ENCODE measurements at regions not wholly inside any gene's neighbourhood (a gene's known extent, or its start where the extent isn't known, plus 50 kb on each side); places are given as distances from the start of the nearest gene placed in this dataset.
"Not testable (repeated sequence)": the region's sequence is repeated elsewhere in the genome, so short reads cannot be mapped to it uniquely, and the experiment has no call there.

DNA sequence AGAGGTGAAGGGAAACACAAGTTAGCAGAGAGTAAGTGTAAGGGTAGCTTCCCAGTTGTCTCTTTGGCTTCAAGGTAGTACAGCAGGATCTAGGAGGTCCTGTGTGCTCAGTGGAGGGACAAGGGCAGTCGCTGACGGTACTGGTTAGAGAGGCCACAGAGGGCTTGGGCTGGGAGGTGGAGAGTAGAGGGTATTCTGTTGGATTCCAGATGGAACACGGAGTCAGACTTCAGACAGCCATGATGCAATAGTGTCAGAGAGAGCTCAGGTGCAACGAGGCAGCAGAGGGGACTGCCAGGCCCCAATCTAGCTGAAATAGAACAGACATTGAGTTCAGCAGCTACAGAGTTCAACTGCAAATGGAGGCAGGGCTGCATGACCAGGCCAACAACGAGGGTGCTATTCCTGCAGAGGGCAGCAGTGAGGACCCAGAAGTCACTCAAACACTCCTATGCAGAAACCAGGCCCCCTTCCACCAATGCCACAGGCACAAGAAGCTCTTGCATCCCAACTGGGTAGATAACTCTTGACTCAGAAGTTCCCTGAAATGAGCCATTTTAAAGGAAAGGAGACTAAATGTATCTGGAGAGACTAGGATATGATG is 325.0 kb upstream of the ESRRG start:
- TF ChIP-seq POLR2AphosphoS5 (IDR thresholded peaks at IDR 0.05; ENCODE audit: low read depth, low read length) (no peak), TAF1 (IDR thresholded peaks at IDR 0.05; ENCODE audit: borderline replicate concordance, low read depth, low read length) (no peak), POLR2A (IDR thresholded peaks at IDR 0.05; ENCODE audit: low read depth, low read length) (no peak)
- DNase-seq (ENCODE audit: insufficient read length) = no peak
- FAIRE-seq = no peak

DNA sequence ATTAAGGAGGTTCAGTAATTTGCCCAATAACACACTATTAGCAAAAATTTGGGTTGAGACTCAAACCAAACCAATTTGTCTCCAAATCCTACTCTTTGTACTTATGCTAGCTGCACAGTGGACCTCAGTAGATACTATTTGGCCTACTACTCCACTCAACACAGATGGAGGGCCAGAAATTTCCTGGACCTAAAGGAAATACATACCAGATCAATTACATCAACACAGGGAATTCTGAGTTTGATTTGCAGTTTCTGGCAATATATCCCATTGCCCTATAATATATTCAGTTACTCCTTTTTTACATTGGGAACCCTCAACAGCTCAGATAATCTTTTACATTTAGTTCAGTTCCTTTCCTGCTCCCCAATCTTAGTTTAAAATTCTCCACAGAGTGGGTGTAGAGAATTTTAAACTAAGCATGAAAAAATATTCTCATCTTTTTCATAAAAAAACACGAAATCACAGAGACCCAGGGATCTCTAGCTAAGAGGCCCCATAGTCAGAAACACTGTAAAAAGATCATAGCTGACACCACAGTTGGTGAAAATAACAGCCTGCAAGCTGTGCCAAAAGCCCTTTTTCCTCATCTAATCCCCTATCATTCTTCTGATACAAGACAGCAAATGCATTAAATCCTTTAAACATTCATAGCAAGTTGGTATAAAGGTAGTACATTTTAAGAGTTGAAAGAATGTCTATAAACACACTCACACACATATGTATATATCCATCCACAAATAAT is 317.7 kb upstream of the ESRRG start:
- DNase-seq (ENCODE audit: insufficient read length) = no peak
- FAIRE-seq = no peak
- no peak for TF ChIP-seq TAF1 (IDR thresholded peaks at IDR 0.05; ENCODE audit: borderline replicate concordance, low read depth, low read length)
- TF ChIP-seq POLR2AphosphoS5 (IDR thresholded peaks at IDR 0.05; ENCODE audit: low read depth, low read length) = no peak
- no peak for TF ChIP-seq POLR2A (IDR thresholded peaks at IDR 0.05; ENCODE audit: low read depth, low read length)

DNA sequence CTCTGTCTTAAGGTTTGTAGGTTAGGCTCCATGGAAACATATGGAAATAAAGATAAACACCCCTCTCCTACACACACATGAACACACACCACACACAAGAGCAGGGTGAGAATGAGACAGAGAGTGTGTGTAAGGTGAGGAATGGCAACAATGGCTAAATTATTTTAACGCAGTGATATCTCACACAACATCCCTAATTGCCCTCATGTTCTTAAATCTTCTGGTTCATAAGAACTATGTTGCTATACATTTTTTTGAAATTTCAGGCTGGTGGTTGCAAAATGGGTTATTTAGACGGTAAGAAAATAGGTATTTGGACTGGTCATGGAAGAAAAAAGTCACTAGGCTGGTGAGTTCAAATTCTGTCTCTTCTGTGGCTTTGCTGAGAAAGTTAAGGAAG is 316.7 kb upstream of the ESRRG start:
- FAIRE-seq (no peak), DNase-seq (ENCODE audit: insufficient read length) (no peak)
- TF ChIP-seq TAF1 (IDR thresholded peaks at IDR 0.05; ENCODE audit: borderline replicate concordance, low read depth, low read length) (no peak), POLR2AphosphoS5 (IDR thresholded peaks at IDR 0.05; ENCODE audit: low read depth, low read length) (no peak), POLR2A (IDR thresholded peaks at IDR 0.05; ENCODE audit: low read depth, low read length) (no peak)

DNA sequence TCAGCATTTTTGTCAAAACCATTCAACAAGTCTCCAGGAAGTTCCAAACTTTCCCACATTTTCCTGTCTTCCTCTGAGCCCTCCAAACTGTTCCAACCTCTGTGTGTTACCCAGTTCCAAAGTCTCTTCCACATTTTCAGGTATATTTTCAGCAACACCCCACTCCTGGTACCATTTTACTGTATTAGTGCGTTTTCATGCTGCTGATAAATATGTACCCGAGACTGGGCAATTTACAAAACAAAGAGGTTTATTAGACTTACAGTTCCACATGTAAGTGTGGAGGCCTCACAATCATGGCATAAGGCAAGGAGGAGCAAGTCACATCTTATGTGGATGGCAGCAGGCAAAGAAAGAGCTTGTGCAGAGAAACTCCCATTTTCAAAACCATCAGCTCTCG is 315.9 kb upstream of the ESRRG start:
- FAIRE-seq; DNase-seq (ENCODE audit: insufficient read length): not testable (repeated sequence)

DNA sequence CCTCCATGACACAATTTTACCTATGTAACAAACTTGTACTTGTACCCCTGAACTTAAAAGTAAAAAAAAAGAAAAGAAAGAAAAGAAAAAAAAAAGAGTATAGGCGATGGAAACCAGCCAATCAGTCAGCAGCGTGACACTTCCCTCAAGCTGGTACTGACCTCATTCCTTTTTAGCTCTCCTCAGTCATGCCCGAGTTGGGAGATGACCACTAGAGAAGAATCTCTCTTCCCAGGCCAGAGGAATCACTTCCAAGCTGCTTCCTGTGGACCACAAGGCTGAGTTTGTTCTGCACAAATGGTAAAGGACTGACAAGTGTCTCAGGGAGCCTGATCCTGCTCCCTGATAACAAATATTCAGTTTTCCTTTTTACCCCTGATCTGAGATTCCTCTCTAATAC is 313.5 kb upstream of the ESRRG start:
- FAIRE-seq (no peak), DNase-seq (ENCODE audit: insufficient read length) (no peak)
- TF ChIP-seq POLR2A (IDR thresholded peaks at IDR 0.05; ENCODE audit: low read depth, low read length) = no peak
- TF ChIP-seq TAF1 (IDR thresholded peaks at IDR 0.05; ENCODE audit: borderline replicate concordance, low read depth, low read length) = no peak
- TF ChIP-seq POLR2AphosphoS5 (IDR thresholded peaks at IDR 0.05; ENCODE audit: low read depth, low read length) = no peak

DNA sequence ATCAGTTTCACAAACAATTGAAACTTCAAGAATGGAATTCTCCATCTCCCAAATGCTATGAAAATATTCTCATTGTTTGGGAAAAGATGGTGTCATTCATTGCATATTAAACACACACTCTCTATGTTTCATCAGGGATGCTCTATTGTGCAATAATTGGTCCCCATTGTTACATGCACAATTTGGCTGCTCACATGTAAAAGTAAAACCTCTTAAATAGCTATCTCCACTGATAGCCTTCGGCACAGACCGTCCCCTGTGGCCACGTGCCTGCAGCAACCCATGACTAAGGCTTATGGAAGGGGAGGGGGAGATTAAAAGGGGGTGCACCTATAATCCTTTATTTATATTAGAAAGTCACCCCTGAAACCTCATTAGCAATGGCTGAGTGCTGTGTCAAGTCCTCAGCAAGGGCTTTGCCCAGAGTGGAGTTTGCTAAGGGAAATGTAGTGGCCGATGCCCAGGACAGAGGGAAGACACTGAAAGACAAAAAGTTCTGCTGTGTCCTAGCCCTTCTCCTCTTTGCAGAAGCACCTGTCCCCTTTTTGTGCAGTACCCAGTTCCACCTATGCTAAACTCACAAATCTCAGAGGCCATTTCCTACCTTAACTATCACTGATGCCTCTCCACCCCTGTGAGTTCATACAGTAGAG is 309.6 kb upstream of the ESRRG start:
- TF ChIP-seq TAF1 (IDR thresholded peaks at IDR 0.05; ENCODE audit: borderline replicate concordance, low read depth, low read length) = no peak
- no peak for TF ChIP-seq POLR2AphosphoS5 (IDR thresholded peaks at IDR 0.05; ENCODE audit: low read depth, low read length)
- FAIRE-seq (no peak), DNase-seq (ENCODE audit: insufficient read length) (no peak)

DNA sequence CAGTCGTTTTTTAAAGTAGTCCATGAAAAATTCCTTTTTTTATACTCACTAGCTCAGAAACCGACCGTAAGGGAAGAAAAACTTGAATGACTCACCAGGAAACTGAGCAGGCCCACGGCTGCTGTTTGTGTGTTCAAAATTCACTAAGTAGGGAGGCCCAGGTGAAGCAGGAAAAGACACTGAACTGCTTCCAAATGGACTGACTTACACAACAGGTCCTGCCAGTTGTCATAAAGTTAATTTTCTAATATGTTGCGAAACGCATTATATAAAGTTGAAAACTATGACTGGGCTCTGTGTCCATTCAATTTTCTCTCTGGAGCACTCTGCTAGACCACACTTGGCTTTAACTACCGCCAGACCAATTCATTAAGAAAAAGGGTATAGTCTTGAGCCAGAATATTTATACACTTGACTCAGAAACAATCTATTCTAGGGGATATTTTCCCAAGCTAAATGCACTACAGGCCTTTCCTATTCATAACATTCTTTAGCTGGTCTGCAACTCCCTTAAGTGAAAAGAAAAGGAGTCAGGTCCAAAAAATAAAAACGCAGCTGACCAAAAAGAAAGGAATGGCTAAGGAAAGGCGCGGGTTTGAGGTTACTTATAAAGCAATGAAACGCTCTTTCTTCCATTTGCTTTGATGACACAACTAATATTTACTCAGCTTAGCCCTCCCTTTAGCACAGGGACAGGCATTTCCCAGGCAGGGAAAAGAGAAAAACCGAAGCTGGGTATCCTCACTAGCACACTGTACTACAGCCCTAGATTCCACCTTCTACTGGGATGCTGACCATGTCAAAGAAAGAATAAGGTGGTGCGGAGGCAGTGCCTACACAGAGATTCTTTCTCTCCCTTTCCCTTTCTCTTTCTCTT is 306.3 kb upstream of the ESRRG start:
- FAIRE-seq = no peak
- no peak for DNase-seq (ENCODE audit: insufficient read length)
- no peak for TF ChIP-seq POLR2AphosphoS5 (IDR thresholded peaks at IDR 0.05; ENCODE audit: low read depth, low read length)
- no peak for TF ChIP-seq TAF1 (IDR thresholded peaks at IDR 0.05; ENCODE audit: borderline replicate concordance, low read depth, low read length)
- no peak for TF ChIP-seq POLR2A (IDR thresholded peaks at IDR 0.05; ENCODE audit: low read depth, low read length)

DNA sequence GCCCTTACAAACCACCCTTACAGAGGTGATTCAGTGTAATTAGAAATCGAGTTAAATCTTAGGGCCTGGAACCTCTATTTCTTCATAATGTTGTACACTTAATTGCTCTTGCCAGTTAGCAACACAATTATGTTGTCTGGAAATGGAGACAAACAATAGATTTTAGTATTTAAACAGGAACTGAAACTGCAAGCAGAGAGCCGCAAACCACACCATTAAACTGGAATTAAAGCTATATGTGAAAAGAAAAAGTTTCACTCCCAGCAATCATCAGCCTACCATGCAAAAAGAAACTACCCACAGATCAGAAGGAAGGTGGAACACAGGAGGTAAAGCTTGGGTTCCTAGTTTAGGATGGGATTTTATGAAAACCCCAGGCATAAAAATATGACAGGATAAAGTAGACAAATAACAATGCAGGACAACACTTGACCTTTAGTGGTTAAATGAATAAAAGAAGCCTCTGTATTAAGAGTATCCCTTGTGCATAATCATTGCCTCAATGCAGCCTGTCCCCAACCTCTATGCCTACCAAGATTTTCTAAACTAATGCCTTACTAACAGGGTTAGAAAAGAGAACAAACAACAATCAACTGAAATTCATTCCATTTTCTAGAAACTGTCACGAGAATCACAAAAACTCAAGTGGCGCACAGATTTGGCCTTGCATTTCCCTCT is 304.3 kb upstream of the ESRRG start:
- FAIRE-seq = no peak
- no peak for DNase-seq (ENCODE audit: insufficient read length)
- TF ChIP-seq TAF1 (IDR thresholded peaks at IDR 0.05; ENCODE audit: borderline replicate concordance, low read depth, low read length) = no peak
- TF ChIP-seq POLR2A (IDR thresholded peaks at IDR 0.05; ENCODE audit: low read depth, low read length) = no peak
- no peak for TF ChIP-seq POLR2AphosphoS5 (IDR thresholded peaks at IDR 0.05; ENCODE audit: low read depth, low read length)

DNA sequence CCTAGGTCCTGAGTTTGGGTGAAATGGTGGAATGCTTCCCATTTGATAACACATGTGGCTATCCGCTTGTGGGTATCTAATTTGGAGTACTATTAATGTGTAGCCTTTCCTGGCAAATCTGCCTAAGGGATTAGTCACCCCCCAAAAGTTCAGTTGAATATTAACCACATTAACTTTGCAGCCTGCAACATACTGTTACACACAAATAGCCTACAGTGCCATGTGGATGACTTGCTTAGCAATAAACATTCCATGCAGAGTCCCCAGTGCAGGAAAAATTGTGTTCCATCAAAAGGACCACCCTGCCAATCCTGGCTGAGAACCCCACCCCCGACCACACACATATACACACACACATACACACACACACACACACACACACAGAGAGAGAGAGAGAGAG is 303.3 kb upstream of the ESRRG start:
- DNase-seq (ENCODE audit: insufficient read length) (no peak), FAIRE-seq (no peak)
- TF ChIP-seq TAF1 (IDR thresholded peaks at IDR 0.05; ENCODE audit: borderline replicate concordance, low read depth, low read length) (no peak), POLR2A (IDR thresholded peaks at IDR 0.05; ENCODE audit: low read depth, low read length) (no peak), POLR2AphosphoS5 (IDR thresholded peaks at IDR 0.05; ENCODE audit: low read depth, low read length) (no peak)

DNA sequence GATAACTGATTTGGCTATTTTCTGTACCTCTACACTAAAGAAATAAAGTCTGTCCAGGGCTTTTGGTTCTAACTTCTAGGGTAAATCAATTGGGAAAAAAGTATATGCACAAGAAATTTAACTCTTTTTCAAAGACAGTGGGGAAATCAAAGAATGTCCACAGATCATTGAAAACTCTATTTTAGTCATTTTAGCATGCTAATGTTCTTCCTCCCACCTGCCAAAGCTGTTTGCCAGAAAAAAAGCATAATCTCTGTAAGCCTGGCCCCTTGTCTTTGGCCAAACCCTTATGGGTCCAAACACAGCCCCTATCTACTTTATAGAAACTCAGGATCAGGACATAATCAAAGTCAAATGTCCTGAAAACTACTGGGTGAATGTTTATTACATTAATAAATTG is 302.2 kb upstream of the ESRRG start:
- FAIRE-seq (no peak), DNase-seq (ENCODE audit: insufficient read length) (no peak)
- TF ChIP-seq POLR2A (IDR thresholded peaks at IDR 0.05; ENCODE audit: low read depth, low read length) (no peak), POLR2AphosphoS5 (IDR thresholded peaks at IDR 0.05; ENCODE audit: low read depth, low read length) (no peak), TAF1 (IDR thresholded peaks at IDR 0.05; ENCODE audit: borderline replicate concordance, low read depth, low read length) (no peak)

DNA sequence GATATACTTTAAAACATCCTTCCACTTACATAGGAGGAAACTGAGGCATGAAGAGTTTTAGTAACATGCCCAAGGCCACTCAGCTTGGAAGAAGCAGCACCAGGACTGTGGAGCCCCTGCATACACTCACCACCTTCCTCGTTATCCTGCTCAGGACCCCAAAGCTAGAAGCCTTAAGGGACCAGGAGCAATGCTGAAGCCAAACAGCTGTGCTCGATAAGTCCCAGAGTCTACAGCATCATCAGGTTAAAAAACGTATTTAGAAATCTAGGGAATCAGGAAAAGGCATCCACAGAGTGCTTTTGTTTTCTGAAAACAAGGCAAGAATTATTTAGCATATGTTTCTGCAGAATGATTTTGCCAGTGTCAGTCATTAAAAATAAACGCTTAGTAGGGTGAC is 301.7 kb upstream of the ESRRG start:
- FAIRE-seq = no peak
- no peak for DNase-seq (ENCODE audit: insufficient read length)
- TF ChIP-seq POLR2A (IDR thresholded peaks at IDR 0.05; ENCODE audit: low read depth, low read length) (no peak), POLR2AphosphoS5 (IDR thresholded peaks at IDR 0.05; ENCODE audit: low read depth, low read length) (no peak), TAF1 (IDR thresholded peaks at IDR 0.05; ENCODE audit: borderline replicate concordance, low read depth, low read length) (no peak)

Measured in GM12892 (cell line).